SHP77 (cell line): ENCODE measurements at regions not wholly inside any gene's neighbourhood (a gene's known extent, or its start where the extent isn't known, plus 50 kb on each side); places are given as distances from the start of the nearest gene placed in this dataset.
"Not testable (repeated sequence)": the region's sequence is repeated elsewhere in the genome, so short reads cannot be mapped to it uniquely, and the experiment has no call there.

Experiments used
- DNase-seq, 2 experiments: peaks; one replicate each; lab custom pipeline; 2025; lab: John Stamatoyannopoulos, UW

- no peak for DNase-seq
Measured at GRCh38 chr4:79175716-79176115, 150.1 kb downstream of the NAA11 start.

GRCh38 chr4:79174490-79175252, 151.2 kb downstream of the NAA11 start:
- DNase-seq, result no peak

DNA sequence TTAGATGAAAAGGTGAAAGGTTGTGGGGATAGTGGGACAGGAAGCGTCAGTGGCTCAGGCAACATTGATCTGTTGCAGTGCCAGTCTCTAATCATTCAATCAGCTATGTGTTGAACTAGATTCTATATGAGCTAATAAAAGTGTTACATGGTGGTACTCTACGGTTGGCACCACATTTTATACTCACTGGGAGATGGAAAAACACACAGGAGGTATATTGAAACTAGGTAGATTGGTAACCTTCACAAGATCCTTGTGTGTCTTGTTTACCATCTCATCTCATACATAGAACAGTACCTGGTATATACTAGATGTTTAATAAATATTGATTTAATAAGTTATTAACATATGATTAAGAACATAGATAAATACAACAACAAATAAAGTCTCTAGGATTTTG, 152.7 kb downstream of the NAA11 start:
- no peak for DNase-seq

DNA sequence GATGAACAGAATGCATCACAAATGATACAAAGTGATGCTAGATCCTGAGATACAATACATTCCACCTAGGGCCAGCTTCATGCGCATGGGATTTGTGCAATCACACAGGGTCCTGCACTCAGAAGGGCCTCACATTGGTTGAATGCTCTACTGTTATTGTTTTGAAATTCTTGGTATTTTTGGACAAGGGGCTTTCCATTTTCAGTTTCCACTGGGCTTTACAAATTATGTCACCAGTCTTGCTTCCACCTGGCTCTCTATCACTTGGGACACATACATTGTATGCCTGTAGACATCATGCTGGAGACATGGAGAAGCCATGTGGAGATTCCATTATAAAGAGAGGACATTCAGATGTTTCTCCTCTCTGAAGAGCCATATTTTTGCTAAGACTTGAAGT, 155.8 kb downstream of the NAA11 start:
- DNase-seq, result no peak

DNA sequence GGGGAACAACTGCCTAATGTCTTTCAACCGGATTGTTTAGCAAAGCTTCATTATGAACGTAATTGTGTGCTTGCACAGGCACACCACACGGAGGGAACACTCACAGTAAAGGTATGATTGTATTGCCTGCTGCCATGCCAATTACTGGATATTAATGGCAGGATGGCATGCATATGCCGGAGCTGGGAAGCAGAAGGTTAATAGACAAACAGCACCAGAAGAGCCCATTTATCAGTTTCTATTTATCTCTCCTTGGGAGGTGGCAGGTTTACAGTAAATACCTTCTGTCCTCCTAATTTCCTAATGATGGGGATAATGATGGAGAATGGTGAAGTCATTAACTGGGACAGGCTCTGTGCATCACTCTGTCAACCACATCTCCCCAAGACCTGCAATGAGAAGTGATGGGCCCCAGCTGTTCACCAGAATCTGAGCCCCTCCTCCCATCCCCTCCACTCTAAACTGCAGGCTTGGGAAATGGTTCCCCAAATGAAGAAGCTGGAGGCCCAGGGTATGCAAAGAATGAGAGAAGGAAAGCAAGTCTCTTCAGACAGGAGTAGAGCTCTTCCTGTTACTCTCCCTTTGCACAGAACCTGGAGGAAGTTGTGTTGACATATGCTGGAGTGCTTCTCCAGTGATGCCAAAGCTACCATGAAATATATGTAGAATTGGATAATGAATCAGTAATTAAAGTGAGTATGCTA, 160.8 kb downstream of the NAA11 start:
- DNase-seq, result no peak

- no peak for DNase-seq
Measured at GRCh38 chr4:79163981-79164490, 161.8 kb downstream of the NAA11 start.

DNA sequence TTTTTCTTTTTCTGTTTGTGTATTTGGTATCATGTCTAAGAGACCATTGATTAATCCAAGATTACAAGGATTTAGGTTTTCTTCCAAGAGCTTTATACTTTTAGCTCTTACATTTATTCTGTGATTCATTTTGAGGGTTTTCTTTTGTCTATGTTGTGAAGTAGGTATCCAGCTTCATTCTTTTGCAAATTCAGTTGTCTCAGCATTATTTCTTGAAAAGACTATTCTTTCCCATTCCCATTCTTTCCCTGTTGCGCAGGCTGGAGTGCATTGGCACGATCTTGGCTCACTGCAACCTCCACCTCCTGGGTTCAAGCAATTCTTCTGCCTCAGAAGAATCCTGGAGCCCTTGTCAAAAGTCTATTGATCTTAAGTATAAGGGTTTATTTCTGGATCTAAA, 164.9 kb downstream of the NAA11 start:
- DNase-seq, result no peak

DNA sequence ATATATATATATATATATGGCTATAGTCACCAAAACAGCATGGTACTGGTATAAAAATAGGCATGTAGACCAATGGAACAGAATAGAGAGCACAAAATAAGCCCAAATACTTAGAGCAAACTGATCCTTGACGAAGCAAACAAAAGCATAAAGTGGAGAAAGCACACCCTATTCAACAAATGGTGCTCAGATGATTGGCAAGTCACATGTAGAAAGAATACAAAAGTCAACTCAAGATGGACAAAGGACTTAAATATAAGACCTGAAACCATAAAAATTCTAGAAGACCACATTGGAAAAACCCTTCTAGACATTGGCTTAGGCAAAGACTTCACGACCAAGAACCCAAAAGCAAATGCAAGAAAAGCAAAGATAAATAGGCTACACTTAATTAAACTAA, 167.2 kb downstream of the NAA11 start:
- DNase-seq, result not testable (repeated sequence)

DNA sequence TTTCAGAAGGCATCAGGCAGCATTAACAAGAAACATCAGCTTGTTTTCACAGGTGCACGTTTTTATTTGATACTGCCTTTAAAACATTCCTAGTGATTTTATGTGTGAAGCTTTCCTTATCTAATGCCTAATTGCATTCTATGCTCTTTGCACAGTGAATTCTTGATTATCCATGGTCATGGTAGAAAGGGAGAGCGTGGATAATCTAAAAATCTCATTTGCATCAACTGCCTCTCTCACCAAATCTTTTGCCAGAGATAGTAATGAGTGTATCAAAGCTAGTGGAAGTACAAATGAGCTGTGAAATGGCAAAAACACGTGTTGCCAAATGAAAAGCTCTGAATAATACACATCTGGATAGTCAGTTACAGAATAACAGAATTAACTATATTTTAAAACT, 170.5 kb downstream of the NAA11 start:
- no peak for DNase-seq

DNA sequence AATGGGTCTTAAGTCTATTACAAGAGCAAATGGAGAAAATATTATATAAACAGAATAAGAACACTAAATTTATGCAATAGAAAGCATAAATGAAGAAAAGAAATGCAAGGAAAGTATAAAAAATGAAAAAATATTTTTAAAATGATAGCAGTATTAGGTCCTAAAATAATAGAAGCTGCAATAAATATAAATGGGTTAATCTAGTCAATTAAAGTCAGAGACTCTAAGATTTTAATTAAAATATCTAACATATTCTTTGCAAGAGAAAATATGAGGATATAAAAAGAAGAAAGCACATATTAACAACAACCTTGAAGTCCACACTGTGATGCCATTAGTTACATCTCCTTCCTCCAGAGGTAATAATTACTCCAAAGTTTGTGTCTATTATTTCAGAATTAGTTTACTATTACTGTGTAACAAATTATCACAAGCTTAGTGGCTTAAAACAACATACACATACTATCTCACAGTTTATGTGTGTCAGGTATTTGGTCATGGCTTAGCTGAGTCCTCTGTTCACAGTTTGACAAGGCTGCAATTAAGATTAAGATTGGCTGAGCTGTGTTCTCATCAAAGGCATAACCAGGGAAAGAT, 174.9 kb downstream of the NAA11 start:
- no peak for DNase-seq

GRCh38 chr4:79148369-79148768, 177.5 kb downstream of the NAA11 start:
- DNase-seq, result no peak

DNA sequence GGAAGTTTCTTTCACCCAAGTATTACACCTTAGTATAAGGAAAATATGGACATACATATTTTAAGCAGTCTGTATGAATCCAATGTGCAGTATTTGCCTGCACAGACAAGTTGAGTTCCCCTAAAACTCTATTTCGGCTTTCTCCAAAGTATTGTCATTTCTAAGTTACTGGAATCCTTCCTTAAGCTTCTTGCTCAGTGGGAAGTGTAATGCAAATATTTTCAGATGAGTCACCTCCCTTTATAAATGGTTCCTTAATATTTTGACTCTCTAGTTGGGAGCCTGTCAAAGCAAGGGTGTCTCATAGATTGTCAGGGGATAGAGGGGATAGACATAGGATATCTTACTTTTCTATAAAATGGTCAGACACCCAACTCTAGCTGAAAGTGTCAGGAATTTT, 178.6 kb downstream of the NAA11 start:
- no peak for DNase-seq

DNA sequence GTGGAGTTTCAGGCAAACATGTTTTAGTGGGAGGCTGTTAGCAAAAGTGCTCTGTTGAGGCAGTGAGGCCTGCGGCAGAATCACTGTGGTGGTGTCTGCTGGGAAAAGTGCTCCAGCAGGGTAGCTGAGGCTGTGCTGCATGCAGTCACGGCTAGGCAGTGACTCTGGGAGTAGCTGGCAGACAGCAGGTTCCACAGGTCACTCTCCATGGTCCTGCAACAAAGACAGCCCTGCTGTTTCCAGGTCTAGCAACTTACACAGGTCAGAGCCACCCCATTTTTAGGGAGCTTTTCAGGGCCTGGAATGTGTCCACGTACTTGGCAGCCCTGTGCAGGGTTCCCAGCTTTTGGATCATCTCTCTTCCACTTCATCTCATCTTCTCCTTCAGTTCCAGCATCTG, 184.3 kb downstream of the NAA11 start:
- no peak for DNase-seq

- no peak for DNase-seq
Measured at GRCh38 chr4:79134767-79135166, 191.1 kb downstream of the NAA11 start.

GRCh38 chr4:79132826-79133225, 193.0 kb downstream of the NAA11 start:
- no peak for DNase-seq

- no peak for DNase-seq
Measured at GRCh38 chr4:79121875-79122358, 182.7 kb upstream of the PAQR3 start.

DNA sequence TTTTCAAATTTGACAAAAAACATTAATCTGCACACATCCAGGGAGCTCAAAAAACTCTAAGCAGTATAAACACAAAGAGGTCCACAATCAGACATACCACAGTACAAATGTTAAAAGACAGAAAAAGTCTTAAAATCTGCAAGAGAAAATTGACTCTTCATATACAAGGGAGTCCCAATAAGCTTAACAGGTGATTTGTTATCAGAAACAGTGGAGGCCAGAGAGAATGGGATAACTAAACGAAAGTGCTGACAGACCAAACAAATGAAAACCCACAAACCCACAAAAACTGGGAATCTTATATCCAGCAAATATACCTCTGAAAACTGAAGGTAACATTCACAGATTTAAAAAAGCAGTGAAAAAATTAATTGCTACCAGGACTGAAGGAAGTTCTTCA, 182.0 kb upstream of the PAQR3 start:
- no peak for DNase-seq

DNA sequence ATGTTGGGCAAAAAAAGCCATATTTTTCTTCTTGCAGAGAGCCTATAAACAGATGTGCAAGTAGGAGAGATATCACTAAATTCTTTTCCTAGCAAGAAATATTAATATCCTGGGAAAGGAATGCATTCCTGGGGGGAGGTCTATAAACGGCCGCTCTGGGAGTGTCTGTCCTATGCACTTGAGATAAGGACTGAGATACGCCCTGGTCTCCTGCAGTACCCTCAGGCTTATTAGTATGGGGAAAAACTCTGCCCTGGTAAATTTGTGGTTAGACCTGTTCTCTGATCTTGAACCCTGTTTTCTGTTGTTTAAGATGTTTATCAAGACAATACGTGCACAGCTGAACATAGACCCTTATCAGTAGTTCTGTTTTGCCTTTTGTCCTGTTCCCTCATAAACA, 177.8 kb upstream of the PAQR3 start:
- not testable (repeated sequence) for DNase-seq

GRCh38 chr4:79107014-79107413, 167.8 kb upstream of the PAQR3 start:
- no peak for DNase-seq

DNA sequence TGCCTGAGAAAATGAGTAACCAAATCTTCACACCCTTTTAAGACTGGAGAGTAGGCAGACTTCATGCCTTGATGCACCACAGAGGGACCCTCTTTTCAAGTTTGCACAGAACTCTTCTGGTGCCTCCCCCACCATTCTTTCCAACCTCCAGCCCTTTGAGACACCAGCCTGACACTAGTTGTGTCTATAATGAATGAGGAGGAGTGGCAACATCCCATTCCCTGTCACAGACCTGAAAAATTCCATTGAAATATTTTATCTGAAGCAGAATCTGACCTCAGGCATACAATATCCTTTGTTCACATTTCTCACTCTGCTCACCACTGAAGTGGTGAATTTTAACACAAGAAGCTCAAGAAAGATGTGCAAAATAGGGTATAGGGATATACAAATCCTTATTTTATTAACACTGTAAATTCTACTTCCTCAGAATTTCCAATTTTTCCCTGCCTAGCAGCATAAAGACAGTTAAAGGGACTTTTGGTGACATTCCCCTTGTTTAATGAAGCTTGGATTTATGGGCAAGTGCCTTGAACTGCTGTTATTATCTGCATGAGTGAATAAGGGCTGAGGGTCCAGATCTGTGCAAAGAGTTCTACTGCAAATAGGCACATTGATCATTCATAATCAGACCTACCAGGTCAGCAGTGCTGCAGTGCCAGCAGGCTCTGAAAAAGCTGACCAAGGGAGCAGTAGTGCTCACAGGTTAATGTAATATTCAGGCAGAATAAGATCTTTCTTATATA, 149.9 kb upstream of the PAQR3 start:
- DNase-seq, result no peak

GRCh38 chr4:79087071-79087470, 147.8 kb upstream of the PAQR3 start:
- no peak for DNase-seq

GRCh38 chr4:79083406-79084010, 144.3 kb upstream of the PAQR3 start:
- DNase-seq, result no peak
